ENCODE measurements at regions not wholly inside any gene's neighbourhood (a gene's known extent, or its start where the extent isn't known, plus 50 kb on each side); places are given as distances from the start of the nearest gene placed in this dataset.
A peak's percentile ranks its signal among the peaks of the same experiment; 100 is the strongest.

DNA sequence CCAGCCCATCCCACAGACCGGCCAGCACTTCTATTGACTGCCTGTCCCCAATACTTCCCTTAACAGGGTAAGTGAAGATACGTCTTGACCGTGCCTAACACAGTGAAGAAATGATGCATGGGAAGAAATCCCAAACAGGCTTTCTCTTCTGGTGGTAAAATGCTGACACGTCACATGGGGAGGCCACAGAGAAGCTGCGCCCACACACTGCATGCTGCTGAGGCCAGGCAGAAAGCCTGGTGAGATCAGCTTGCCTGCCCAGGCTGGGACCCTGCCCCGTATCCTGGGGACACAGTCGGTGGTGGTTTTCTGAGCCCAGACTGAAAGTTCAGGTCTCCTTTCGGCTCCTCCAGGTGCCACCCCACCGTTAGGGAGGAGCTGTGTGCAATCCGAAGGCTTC is 356.3 kb upstream of the MGMT start:
- Histone ChIP-seq H2AFZ (ENCODE audit: low read depth, low read length) (no peak overlapping the region), H3K9ac (ENCODE audit: insufficient read depth in 1 of 2, low read depth in 2 of 2, low read length in 2 of 2) (no peak overlapping the region), H3K79me2 (ENCODE audit: control insufficient read depth, insufficient read depth, low read length) (no peaks in the 10 kb centered on the region), H3K27ac (ENCODE audit: extremely low read depth, low read depth, low read length) (no peak overlapping the region), H3K9me1 (ENCODE audit: control insufficient read depth, insufficient read depth, low read length) (no peaks in the 10 kb centered on the region), H3K4me2 (ENCODE audit: insufficient read depth, low read length) (no peak overlapping the region), H3K27me3 (ENCODE audit: control insufficient read depth in 2 of 2, insufficient read depth in 2 of 2, low read length in 2 of 2) (peaks cover 0 to 13% of the 10 kb centered on the region in 2 experiments; a peak in 2 of 5 replicates), H3K36me3 (ENCODE audit: control insufficient read depth, insufficient read depth, low read length) (no peaks in the 10 kb centered on the region), H3K9me3 (replicated peaks; ENCODE audit: control insufficient read depth, insufficient read depth, low read depth, low read length) (no peaks in the 10 kb centered on the region), H3K4me1 (replicated peaks in 1 of 2; ENCODE audit: control insufficient read depth in 2 of 2, insufficient read depth in 2 of 2, low read length in 2 of 2) (peaks cover 0 to 6% of the 10 kb centered on the region in 2 experiments; a peak in 3 of 5 replicates), H3K4me3 (no peak overlapping the region), H4K20me1 (replicated peaks; ENCODE audit: control insufficient read depth, insufficient read depth, low read length) (no peaks in the 10 kb centered on the region)
- DNase-seq (ENCODE audit: extremely low read depth in 1 of 4, low spot score in 3 of 4) (no peak), ATAC-seq (no peak), FAIRE-seq (no peak)
- no TSS peak for BruUV-seq (replicated peaks)
- intact Hi-C loops (cut with micrococcal nuclease) (no loop called here), in situ Hi-C loops (cut with MboI) (no loop called here)
- CTCF ChIA-PET (ENCODE audit: low intra/inter-chr PET ratio), result no interaction called here
- 0% methylated on average over 8 of the region's 10 CpGs for WGBS (ENCODE audit: insufficient coverage, low coverage, missing lambda C conversion rate)
- TF ChIP-seq ETV6 (IDR thresholded peaks at IDR 0.05; ENCODE audit: borderline replicate concordance in 1 of 2, low read depth in 2 of 2, low read length in 1 of 2) (no peak), ETV6 (CRISPR knock-in tag; IDR thresholded peaks at IDR 0.05; ENCODE audit: borderline replicate concordance) (no peak)
- POLR2A ChIA-PET, result interaction anchor here (1.1 kb wide), 1 partner anchor 24 kb away, joined by 3 read pairs; no protein-coding TSS in a partner anchor

DNA sequence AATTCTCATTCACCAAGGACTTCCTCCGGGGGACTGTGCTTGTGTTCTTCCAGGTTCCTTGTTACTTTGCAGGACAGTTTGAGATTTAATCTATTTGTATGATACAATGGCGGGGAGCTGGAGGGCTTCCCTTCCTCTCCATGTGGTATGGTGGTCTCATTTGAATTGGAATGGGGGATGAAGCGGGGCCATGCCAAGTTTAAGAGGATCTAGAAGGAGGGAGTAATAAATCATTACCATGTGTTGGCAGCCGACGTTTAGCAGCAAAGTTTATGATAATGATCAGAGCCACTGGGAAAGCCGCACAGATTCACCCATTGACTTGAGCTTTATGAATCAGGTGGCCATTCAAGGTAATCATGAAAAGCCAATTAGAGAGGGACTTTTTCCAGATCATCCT is 355.1 kb upstream of the MGMT start:
- ChIA-PET CTCF (ENCODE audit: low intra/inter-chr PET ratio) (no interaction called here), POLR2A (interaction anchor here (0.7 kb wide), 1 partner anchor 11 kb away, joined by 3 read pairs; no protein-coding TSS in a partner anchor)
- Histone ChIP-seq H3K9me3 (replicated peaks; ENCODE audit: control insufficient read depth, insufficient read depth, low read depth, low read length) (no peaks in the 10 kb centered on the region), H3K9ac (ENCODE audit: insufficient read depth in 1 of 2, low read depth in 2 of 2, low read length in 2 of 2) (no peak overlapping the region), H3K4me3 (no peak overlapping the region), H3K9me1 (ENCODE audit: control insufficient read depth, insufficient read depth, low read length) (no peaks in the 10 kb centered on the region), H3K79me2 (ENCODE audit: control insufficient read depth, insufficient read depth, low read length) (no peaks in the 10 kb centered on the region), H3K4me2 (ENCODE audit: insufficient read depth, low read length) (no peak overlapping the region), H3K36me3 (ENCODE audit: control insufficient read depth, insufficient read depth, low read length) (no peaks in the 10 kb centered on the region), H4K20me1 (replicated peaks; ENCODE audit: control insufficient read depth, insufficient read depth, low read length) (no peaks in the 10 kb centered on the region), H2AFZ (ENCODE audit: low read depth, low read length) (no peak overlapping the region), H3K4me1 (replicated peaks in 1 of 2; ENCODE audit: control insufficient read depth in 2 of 2, insufficient read depth in 2 of 2, low read length in 2 of 2) (peaks cover 0 to 6% of the 10 kb centered on the region in 2 experiments; a peak in 3 of 5 replicates), H3K27me3 (ENCODE audit: control insufficient read depth in 2 of 2, insufficient read depth in 2 of 2, low read length in 2 of 2) (peaks cover 0 to 13% of the 10 kb centered on the region in 2 experiments; a peak in 2 of 5 replicates), H3K27ac (ENCODE audit: extremely low read depth, low read depth, low read length) (no peak overlapping the region)
- DNase-seq (ENCODE audit: extremely low read depth in 1 of 4, low spot score in 3 of 4), result no peak
- WGBS (ENCODE audit: insufficient coverage, low coverage, missing lambda C conversion rate), result 0% methylated on average over 5 of the region's 6 CpGs
- intact Hi-C loops (cut with micrococcal nuclease) (no loop called here), in situ Hi-C loops (cut with MboI) (no loop called here)
- ATAC-seq, result no peak
- BruUV-seq (replicated peaks), result no TSS peak
- no peak for FAIRE-seq
- TF ChIP-seq, protein P1, sequence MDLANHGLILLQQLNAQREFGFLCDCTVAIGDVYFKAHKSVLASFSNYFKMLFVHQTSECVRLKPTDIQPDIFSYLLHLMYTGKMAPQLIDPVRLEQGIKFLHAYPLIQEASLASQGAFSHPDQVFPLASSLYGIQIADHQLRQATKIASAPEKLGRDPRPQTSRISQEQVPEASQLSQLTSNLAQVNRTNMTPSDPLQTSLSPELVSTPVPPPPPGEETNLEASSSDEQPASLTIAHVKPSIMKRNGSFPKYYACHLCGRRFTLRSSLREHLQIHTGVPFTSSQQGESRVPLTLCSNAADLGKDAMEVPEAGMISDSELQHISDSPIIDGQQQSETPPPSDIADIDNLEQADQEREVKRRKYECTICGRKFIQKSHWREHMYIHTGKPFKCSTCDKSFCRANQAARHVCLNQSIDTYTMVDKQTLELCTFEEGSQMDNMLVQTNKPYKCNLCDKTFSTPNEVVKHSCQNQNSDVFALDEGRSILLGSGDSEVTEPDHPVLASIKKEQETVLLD (IDR thresholded peaks at IDR 0.05), result no peak
- TF ChIP-seq, protein P2, sequence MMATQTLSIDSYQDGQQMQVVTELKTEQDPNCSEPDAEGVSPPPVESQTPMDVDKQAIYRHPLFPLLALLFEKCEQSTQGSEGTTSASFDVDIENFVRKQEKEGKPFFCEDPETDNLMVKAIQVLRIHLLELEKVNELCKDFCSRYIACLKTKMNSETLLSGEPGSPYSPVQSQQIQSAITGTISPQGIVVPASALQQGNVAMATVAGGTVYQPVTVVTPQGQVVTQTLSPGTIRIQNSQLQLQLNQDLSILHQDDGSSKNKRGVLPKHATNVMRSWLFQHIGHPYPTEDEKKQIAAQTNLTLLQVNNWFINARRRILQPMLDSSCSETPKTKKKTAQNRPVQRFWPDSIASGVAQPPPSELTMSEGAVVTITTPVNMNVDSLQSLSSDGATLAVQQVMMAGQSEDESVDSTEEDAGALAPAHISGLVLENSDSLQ (IDR thresholded peaks at IDR 0.05), result 0 out of 2 replicates have a peak, but pooled peaks have one; percentile 14

All from K562 (cell line).